HG02943 (cell line): ENCODE measurements at regions not wholly inside any gene's neighbourhood (a gene's known extent, or its start where the extent isn't known, plus 50 kb on each side); places are given as distances from the start of the nearest gene placed in this dataset.
"Not testable (repeated sequence)": the region's sequence is repeated elsewhere in the genome, so short reads cannot be mapped to it uniquely, and the experiment has no call there.

Experiments
- ATAC-seq: cut with Tn5 transposase; IDR thresholded peaks from one replicate; pipeline ENCODE4 v1.9.1; 2021; ENCODE audit warnings: mild to moderate bottlenecking, low read depth, moderate library complexity; ENCODE audit not compliant: unreplicated experiment

DNA sequence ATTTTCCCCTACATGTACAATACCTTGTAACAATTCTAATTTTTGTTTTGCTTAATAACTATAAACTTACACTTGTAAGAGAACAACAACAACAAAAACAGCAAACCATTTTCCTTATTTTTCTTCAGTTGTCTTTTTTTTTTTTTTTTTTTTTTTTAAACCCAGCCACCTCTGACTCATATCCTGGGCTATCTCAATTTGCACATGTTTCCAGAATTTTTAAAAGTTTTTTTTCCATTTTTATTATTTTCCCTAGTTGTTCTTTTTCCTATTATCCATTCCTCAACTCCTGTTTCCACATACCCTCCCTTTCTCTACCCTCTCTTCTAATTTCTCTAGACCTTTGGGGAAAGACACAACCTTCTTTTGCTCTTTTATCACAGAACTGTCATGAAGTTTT, 112.5 kb downstream of the EFEMP1 start:
- ATAC-seq: no peak

GRCh38 chr2:55810622-55811020, 113.0 kb downstream of the EFEMP1 start:
- ATAC-seq: no peak

DNA sequence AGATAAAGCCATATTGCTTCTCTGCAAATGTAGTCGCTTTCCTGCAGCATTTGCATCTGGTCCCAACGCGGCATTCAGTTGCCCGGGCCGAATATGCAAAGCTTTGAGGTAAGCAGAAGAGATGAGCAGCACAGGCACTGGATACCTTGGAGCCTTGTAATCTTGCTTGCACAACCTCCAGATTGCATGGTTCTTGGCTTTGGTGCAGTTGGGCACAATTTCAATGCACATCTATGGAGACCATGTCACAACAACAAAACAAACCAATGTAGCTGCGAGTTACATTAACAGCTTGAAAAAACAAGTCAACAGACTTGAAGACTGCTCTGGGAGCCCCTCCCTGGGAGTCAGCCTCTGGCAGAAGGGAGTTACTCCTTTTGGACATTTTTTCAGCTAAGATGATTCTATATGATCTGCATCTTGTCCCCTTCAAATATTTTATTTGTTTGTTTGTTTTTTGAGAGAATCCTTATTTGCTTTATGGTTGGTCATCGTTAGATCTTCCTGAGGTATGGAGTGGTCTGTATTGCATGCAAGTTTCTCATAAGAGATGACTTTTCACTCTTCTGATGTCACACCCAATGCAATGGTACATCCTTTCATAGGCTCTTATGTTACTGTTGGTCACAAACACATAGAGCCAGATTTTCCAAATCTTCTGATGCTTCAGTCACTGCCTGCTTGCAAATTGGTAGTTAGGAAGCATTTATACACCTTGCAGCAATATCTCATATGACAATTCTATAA, 113.5 kb downstream of the EFEMP1 start:
- no peak for ATAC-seq

GRCh38 chr2:55807900-55808299, 114.3 kb upstream of the PNPT1 start:
- ATAC-seq: no peak

- no peak for ATAC-seq
These were observed 112.0 kb upstream of the PNPT1 start for GRCh38 chr2:55805686-55806085.

DNA sequence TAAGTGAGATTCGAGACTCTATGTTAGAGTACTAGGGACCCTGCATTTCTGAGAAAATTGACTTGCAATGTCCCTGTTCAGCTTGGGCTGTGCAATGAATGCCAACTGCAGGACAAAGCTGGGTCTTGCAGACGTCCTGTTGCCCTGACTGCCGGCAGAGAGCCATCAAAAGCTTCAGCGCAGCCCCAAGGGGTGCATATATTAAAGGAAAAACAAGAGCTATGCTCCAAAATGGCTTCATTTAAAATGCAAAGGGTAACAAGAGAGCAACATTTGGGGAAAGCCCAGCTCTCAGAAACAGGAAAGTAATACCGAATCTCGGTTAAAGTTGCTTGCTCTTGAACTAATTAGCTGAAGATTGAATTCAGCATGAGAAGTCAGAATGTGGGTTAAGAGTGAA, 110.9 kb upstream of the PNPT1 start:
- no peak for ATAC-seq

- no peak for ATAC-seq
These were observed 108.4 kb upstream of the PNPT1 start for GRCh38 chr2:55802067-55802466.

DNA sequence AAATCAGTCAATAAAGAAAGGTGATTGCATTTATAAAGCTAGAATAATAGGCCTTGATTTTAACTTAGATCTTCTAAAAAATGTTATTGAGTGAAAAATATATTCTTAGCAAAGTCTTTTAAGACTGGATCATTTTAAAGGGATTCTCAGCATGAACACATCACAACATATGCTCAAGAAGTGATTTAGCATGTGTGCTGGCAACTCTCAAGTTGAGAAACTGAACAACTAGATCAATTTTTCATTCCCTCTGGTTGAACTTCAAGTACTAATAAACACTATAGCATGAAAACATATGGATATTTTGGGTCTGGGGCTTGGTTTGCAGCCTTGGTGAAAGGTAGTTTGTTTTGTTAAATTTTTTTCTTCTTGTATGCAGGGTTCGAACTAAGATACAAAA, 107.8 kb upstream of the PNPT1 start:
- no peak for ATAC-seq

DNA sequence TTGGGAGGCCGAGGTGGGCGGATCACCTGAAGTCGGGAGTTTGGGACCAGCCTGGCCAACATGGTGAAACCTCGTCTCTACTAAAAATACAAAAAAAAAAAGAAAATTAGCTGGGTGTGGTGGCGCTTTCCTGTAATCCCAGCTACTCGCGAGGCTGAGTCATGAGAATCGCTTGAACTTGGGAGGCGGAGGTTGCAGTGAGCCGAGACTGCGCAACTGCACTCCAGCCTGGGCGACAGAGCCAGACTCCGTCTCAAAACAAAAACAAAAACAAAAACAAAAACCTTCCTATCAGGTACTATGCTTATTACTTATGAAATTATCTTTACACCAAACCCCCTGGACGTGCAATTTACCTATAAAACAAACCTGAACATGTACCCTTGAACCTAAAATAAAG, 106.0 kb upstream of the PNPT1 start:
- ATAC-seq: not testable (repeated sequence)

GRCh38 chr2:55796121-55796520, 102.5 kb upstream of the PNPT1 start:
- no peak for ATAC-seq

DNA sequence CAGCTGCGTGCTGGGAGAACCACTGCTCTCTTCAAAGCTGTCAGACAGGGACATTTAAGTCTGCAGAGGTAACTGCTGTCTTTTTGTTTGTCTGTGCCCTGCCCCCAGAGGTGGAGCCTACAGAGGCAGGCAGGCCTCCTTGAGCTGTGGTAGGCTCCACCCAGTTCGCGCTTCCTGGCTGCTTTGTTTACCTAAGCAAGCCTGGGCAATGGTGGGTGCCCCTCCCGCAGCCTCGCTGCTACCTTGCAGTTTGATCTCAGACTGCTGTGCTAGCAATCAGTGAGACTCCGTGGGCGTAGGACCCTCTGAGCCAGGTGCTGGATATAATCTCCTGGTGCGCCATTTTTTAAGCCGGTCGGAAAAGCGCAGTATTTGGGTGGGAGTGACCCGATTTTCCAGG, 100.0 kb upstream of the PNPT1 start:
- not testable (repeated sequence) for ATAC-seq

GRCh38 chr2:55786280-55786679, 92.6 kb upstream of the PNPT1 start:
- no peak for ATAC-seq

- not testable (repeated sequence) for ATAC-seq
These were observed 90.1 kb upstream of the PNPT1 start for GRCh38 chr2:55783751-55784150.

DNA sequence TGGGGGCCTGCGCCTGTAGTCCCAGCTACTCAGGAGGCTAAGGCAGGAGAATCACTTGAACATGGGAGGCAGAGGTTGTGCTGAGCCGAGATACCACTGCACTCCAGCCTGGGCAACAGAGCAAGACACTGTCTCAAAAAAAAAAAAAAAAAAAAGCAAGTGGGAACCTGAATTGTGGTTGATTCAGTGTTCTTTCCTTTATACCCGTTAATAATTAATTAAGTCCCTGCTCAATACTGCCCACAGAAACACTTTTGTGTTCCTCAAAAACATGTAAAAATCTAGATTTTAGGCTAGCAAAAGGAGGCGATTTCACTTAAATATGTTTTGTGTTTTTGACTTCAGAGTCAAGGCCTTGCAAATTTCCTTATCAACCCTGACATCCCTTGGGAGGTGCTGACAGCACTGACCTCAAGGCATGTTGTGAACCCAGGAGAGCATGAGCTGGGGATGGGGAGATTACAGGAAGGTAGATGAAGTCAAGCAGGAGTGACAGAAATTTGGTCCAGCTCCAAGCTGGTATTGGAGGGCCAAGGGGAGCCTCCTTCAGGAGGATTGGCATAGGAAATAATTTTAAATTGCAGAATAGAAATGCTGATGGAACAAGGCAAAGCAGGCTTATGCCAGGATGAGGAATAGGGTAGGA, 89.0 kb upstream of the PNPT1 start:
- no peak for ATAC-seq

GRCh38 chr2:55781542-55781941, 87.9 kb upstream of the PNPT1 start:
- no peak for ATAC-seq

GRCh38 chr2:55780697-55781096, 87.1 kb upstream of the PNPT1 start:
- ATAC-seq: no peak

GRCh38 chr2:55779459-55780421, 86.1 kb upstream of the PNPT1 start:
- ATAC-seq: no peak

DNA sequence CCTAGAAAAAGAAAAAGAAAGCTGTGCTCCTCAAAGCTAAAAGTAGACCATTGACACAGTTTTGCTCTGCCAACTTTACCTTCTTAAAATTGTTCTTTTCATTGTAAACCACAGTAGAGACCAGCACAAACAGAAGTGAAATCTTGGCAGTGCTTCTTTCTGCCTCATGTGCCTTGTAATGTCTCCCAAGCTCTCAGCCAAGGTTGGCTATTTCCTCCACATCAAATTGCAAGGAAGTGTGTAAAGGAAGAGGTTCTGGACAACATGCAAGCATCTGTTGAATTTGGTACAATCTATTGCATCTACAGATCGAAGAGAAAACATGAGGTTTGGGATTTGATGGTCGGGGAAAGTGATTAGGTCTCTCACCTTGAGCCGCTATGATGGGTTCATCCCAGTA, 83.3 kb upstream of the PNPT1 start:
- ATAC-seq: no peak

GRCh38 chr2:55776479-55776878, 82.8 kb upstream of the PNPT1 start:
- no peak for ATAC-seq

DNA sequence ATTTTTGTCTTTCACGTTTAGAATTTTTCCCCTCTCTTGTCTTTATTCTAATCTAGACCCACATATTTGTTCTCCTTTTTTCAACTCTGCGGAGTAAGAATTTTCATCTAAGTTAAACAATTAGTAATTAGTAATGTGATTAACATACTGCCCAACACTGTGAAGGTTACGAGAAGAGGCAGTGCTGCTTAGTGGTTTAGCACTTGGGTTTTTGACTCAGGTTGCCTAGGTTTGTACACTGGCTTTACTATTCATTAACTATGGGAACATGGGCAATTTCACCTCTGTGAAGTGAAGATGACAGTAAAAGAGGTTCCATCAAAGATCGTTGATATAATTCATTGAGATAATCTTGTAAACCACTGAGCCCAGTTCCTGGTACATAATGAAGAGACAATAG, 82.2 kb upstream of the PNPT1 start:
- ATAC-seq: peak; percentile 48

DNA sequence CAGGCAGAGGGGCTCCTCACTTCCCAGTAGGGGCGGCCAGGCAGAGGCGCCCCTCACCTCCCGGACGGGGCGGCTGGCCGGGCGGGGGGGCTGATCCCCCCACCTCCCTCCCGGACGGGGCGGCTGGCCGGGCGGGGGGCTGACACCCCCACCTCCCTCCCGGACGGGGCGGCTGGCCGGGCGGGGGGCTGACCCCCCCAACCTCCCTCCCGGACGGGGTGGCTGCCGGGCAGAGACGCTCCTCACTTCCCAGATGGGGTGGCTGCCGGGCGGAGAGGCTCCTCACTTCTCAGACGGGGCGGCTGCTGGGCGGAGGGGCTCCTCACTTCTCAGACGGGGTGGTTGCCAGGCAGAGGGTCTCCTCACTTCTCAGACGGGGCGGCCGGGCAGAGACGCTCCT, 80.0 kb upstream of the PNPT1 start:
- not testable (repeated sequence) for ATAC-seq
